ENCODE measurements at regions not wholly inside any gene's neighbourhood (a gene's known extent, or its start where the extent isn't known, plus 50 kb on each side); places are given as distances from the start of the nearest gene placed in this dataset.

DNA sequence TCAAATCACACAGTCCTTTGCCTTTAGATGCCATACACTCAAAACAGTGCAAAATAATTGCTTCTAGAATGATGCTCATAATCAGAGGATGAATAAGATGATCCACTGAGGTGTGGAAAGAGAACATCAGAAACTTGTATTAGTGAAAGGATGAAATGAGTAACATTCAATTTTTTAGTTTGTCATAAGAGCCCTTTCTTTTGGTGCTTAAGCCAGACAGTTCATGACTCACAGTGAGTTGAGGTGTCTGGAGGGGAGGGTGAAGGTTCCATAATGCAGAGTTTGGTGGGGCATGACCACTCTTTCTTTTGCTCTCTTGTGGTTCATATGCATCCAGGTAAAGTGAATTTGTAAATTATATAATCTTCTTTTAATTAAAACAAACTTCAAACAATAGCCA lies 415.0 kb upstream of the CELF4 start:
- no peak for TF ChIP-seq CTCF (conservative IDR thresholded peaks at IDR 0.05)
- no peak overlapping the region for H3K27ac ChIP-seq

DNA sequence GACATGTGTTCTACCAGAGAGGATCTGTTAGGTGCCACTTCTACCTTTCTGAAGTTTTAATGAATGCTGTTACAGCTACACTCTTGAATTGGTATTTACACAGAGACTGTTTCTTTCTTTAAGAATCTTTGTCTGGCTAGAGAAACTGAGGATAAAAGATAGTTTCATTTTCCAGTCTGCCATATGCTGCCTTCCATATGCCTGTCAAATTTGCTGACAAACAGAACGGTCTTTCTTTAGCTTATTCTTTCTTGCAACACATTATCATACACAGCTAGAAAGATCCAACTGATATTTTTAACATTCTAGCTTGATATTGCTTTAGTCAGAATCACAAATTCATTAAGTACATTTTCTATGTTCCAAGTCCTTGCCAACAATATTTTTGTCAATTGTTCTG lies 409.8 kb upstream of the CELF4 start:
- H3K27ac ChIP-seq: no peak overlapping the region
- no peak for TF ChIP-seq CTCF (conservative IDR thresholded peaks at IDR 0.05)

GRCh38 chr18:37967261-37967660 lies 401.7 kb upstream of the CELF4 start:
- H3K27ac ChIP-seq: no peak overlapping the region
- TF ChIP-seq CTCF (conservative IDR thresholded peaks at IDR 0.05): no peak

DNA sequence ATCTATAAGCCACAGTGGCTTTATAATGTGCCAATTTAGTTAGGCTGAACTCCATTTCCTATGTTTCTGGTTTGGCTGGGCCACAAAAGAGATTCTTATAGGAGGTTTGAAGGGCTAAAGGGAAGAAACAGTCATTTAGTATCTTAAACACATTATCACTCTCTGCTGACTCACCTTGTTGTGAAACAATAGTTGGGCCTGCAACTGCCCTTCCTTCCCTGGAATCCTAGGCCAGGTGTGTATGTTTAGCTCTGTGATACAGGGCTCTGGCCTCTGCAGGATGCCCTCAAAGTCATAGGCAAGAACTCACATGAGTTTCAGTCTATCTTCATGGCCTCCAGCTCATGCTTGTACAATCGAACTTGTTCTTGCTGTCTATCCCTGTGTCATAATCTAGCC lies 400.0 kb upstream of the CELF4 start:
- TF ChIP-seq CTCF (conservative IDR thresholded peaks at IDR 0.05): no peak
- no peak overlapping the region for H3K27ac ChIP-seq

- no peak overlapping the region for H3K27ac ChIP-seq
- no peak for TF ChIP-seq CTCF (conservative IDR thresholded peaks at IDR 0.05)
Observed at GRCh38 chr18:37964885-37965571, 399.4 kb upstream of the CELF4 start.

- no peak for TF ChIP-seq CTCF (conservative IDR thresholded peaks at IDR 0.05)
Observed at GRCh38 chr18:37963837-37964236, 398.2 kb upstream of the CELF4 start.

GRCh38 chr18:37962316-37962966 lies 396.8 kb upstream of the CELF4 start:
- H3K27ac ChIP-seq: no peak overlapping the region
- TF ChIP-seq CTCF (conservative IDR thresholded peaks at IDR 0.05): no peak

More at GRCh38 chr18:37963837-37964236, 398.2 kb upstream of the CELF4 start:
- no peak overlapping the region for H3K27ac ChIP-seq

Data from VCaP (cell line).